Body of pancreas (tissue), 4 donors: ENCODE measurements at regions not wholly inside any gene's neighbourhood (a gene's known extent, or its start where the extent isn't known, plus 50 kb on each side); places are given as distances from the start of the nearest gene placed in this dataset.

Source experiments
- ATAC-seq: fragments of 150-250 bp; one replicate; pipeline ENCODE4 v1.9.1; 2016
- DNase-seq, 4 donors: peaks; one replicate each; pipeline ENCODE4 v3.0.0-alpha.2; 2019
- H3K27ac ChIP-seq, 4 donors: fragments of 200-600 bp; sonication (generic); 1 replicate in 3 of 4; 2 replicates in 1 of 4; pipeline versions ENCODE4 v1.5.1 to v1.6.1; 2016 to 2019; ENCODE audit warnings: mild to moderate bottlenecking in 1 of 4, mixed read lengths in 1 of 4, moderate library complexity in 1 of 4
- H3K27me3 ChIP-seq, 2 donors: fragments of 200-600 bp; sonication (generic); one replicate each; pipeline ENCODE4 v1.6.0; 2016; ENCODE audit warnings: mild to moderate bottlenecking in 1 of 2
- H3K36me3 ChIP-seq, 2 donors: fragments of 200-600 bp; sonication (generic); replicated peaks in 1 of 2; 2 replicates each; pipeline ENCODE4 v1.5.1; 2016; ENCODE audit warnings: low read depth in 2 of 2; ENCODE audit not compliant: insufficient read depth in 1 of 2
- H3K4me1 ChIP-seq: fragments of 200-600 bp; sonication (generic); one replicate; pipeline ENCODE4 v1.6.0; 2016
- H3K4me3 ChIP-seq, 2 donors: fragments of 200-600 bp; sonication (generic); 1 replicate in 1 of 2; 2 replicates in 1 of 2; pipeline ENCODE4 v1.5.1; 2016 to 2019
- H3K9me3 ChIP-seq, 3 donors: fragments of 200-600 bp; sonication (generic); 1 replicate in 2 of 3; 2 replicates in 1 of 3; pipeline ENCODE4 v1.5.1; 2016
- CTCF ChIP-seq, 7 experiments: fragments of 450-650 bp in 4 of 7; fragments of 200-600 bp in 3 of 7; sonication (generic) in 3 of 7; IDR thresholded peaks; one replicate each; pipeline ENCODE4 v1.5.1; 2016 to 2019; ENCODE audit warnings: antibody characterized with exemption in 7 of 7
- POLR2A ChIP-seq, 3 donors: fragments of 450-650 bp; IDR thresholded peaks; one replicate each; pipeline ENCODE4 v1.6.1; 2016; ENCODE audit warnings: antibody characterized with exemption in 3 of 3, mild to moderate bottlenecking in 2 of 3
- whole genome bisulfite sequencing, 2 donors: methylation state at CpG; one replicate each; pipeline ENCODE4 v1.1.5; 2017; 5-methylcytosine and 5-hydroxymethylcytosine counted together
- intact Hi-C: fragments of 100-400 bp; cut with DNase I; formaldehyde crosslinking; loops from one replicate; pipeline ENCODE4 v1.15.1; 2023

- TF ChIP-seq POLR2A (IDR thresholded peaks at IDR 0.05) (no peak), CTCF (IDR thresholded peaks at IDR 0.05) (no peak)
- intact Hi-C loops: no loop called here
- no peak for DNase-seq
- 69 to 74% methylated on average over 2 of the region's 2 CpGs for WGBS, 2 donors
- no peak overlapping the region for H3K27ac ChIP-seq
- H3K9me3 ChIP-seq: no peaks in the 10 kb centered on the region
- H3K27me3 ChIP-seq: no peaks in the 10 kb centered on the region
- no peaks in the 10 kb centered on the region for H3K4me1 ChIP-seq
- no peak for ATAC-seq
- no peaks in the 10 kb centered on the region for H3K36me3 ChIP-seq
- H3K4me3 ChIP-seq: no peak overlapping the region
These were observed 133.1 kb downstream of the TFPI2 start for GRCh38 chr7:93757426-93757825.

GRCh38 chr7:93756890-93757289 is 133.7 kb downstream of the TFPI2 start:
- DNase-seq (no peak), ATAC-seq (no peak)
- no peaks in the 10 kb centered on the region for H3K4me1 ChIP-seq
- no peaks in the 10 kb centered on the region for H3K36me3 ChIP-seq
- no peak overlapping the region for H3K4me3 ChIP-seq
- TF ChIP-seq POLR2A (IDR thresholded peaks at IDR 0.05): no peak
- TF ChIP-seq CTCF (IDR thresholded peaks at IDR 0.05): no peak
- no peaks in the 10 kb centered on the region for H3K9me3 ChIP-seq
- WGBS, 2 donors: 84 to 85% methylated on average over 2 of the region's 2 CpGs
- H3K27ac ChIP-seq: no peak overlapping the region
- intact Hi-C loops: no loop called here
- H3K27me3 ChIP-seq: no peaks in the 10 kb centered on the region

GRCh38 chr7:93751421-93751820 is 139.1 kb downstream of the TFPI2 start:
- H3K36me3 ChIP-seq: no peaks in the 10 kb centered on the region
- no peaks in the 10 kb centered on the region for H3K27me3 ChIP-seq
- TF ChIP-seq CTCF (IDR thresholded peaks at IDR 0.05) (no peak), POLR2A (IDR thresholded peaks at IDR 0.05) (no peak)
- intact Hi-C loops: no loop called here
- DNase-seq: no peak
- ATAC-seq: no peak
- H3K27ac ChIP-seq: no peak overlapping the region
- H3K4me3 ChIP-seq: no peak overlapping the region
- no peaks in the 10 kb centered on the region for H3K9me3 ChIP-seq
- no peaks in the 10 kb centered on the region for H3K4me1 ChIP-seq
- WGBS, 2 donors: 52 to 63% methylated on average over 1 of the region's 1 CpG

- no peak for DNase-seq
- no peaks in the 10 kb centered on the region for H3K27me3 ChIP-seq
- 37 to 47% methylated on average over 1 of the region's 1 CpG for WGBS, 2 donors
- H3K27ac ChIP-seq: no peak overlapping the region
- intact Hi-C loops: no loop called here
- no peak for TF ChIP-seq POLR2A (IDR thresholded peaks at IDR 0.05)
- TF ChIP-seq CTCF (IDR thresholded peaks at IDR 0.05): no peak
- H3K4me1 ChIP-seq: no peaks in the 10 kb centered on the region
- no peak overlapping the region for H3K4me3 ChIP-seq
- no peaks in the 10 kb centered on the region for H3K9me3 ChIP-seq
- ATAC-seq: no peak
- H3K36me3 ChIP-seq: no peaks in the 10 kb centered on the region
These were observed 139.6 kb downstream of the TFPI2 start for GRCh38 chr7:93750986-93751385.

GRCh38 chr7:93747019-93747418 is 143.5 kb downstream of the TFPI2 start:
- Histone ChIP-seq H3K27me3 (no peaks in the 10 kb centered on the region), H3K27ac (no peak overlapping the region), H3K9me3 (no peaks in the 10 kb centered on the region), H3K36me3 (no peaks in the 10 kb centered on the region), H3K4me3 (no peak overlapping the region), H3K4me1 (no peaks in the 10 kb centered on the region)
- ATAC-seq: no peak
- intact Hi-C loops: no loop called here
- WGBS, 2 donors: 75 to 78% methylated on average over 3 of the region's 3 CpGs
- TF ChIP-seq POLR2A (IDR thresholded peaks at IDR 0.05) (no peak), CTCF (IDR thresholded peaks at IDR 0.05) (no peak)
- DNase-seq: no peak
